ENCODE measurements at regions not wholly inside any gene's neighbourhood (a gene's known extent, or its start where the extent isn't known, plus 50 kb on each side); places are given as distances from the start of the nearest gene placed in this dataset.

DNA sequence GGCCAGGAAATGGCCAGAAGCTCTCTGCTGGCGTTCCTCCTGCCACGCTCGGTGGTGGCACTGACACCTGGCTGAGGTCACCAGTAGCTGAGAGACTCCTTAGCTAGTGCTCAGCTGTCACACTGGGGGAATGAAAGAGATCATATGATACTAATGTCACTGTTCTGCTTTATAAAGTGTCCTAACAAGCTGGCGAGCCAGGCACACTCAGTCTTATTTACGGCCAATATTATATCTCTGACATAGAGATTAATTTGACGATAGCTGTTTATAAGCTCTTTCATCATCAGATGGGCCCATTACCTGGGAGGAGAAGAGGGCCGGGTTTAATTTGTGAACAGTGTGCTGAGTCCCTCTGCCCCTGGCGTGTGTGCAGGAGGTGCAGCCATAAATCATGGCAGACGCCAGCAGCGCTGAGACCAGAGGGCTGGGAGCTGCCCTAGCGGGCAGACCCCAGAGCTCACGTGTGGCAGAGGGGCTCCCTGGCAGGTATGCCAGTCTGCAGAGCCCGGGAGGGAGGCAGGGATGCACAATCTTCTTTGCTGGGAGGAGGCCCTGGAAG lies 246.5 kb downstream of the HAUS1 start:
- H3F3A ChIP-seq (ENCODE audit: insufficient read depth, low read length, poor library complexity, severe bottlenecking), result no peaks in the 10 kb centered on the region
- H3K79me2 ChIP-seq (replicated peaks; ENCODE audit: insufficient read depth, low read length), result peaks cover 50% of the 10 kb centered on the region
- no peaks in the 10 kb centered on the region for H3K27me3 ChIP-seq (ENCODE audit: insufficient read depth, low read depth, low read length)
- H4K20me1 ChIP-seq (ENCODE audit: insufficient read depth), result peaks cover 23% of the 10 kb centered on the region
- no peak overlapping the region for H3K27ac ChIP-seq (ENCODE audit: low read length)
- no peaks in the 10 kb centered on the region for H3K9me2 ChIP-seq (ENCODE audit: insufficient read depth, low read length)
- no peak overlapping the region for H2AFZ ChIP-seq (ENCODE audit: low read depth, low read length)
- no peak overlapping the region for H3K9ac ChIP-seq (ENCODE audit: low read length)
- no peak overlapping the region for H3K4me3 ChIP-seq (ENCODE audit: low read length)
- no peak for TF ChIP-seq RAD21 (conservative IDR thresholded peaks at IDR 0.05)
- TF ChIP-seq, protein P1, sequence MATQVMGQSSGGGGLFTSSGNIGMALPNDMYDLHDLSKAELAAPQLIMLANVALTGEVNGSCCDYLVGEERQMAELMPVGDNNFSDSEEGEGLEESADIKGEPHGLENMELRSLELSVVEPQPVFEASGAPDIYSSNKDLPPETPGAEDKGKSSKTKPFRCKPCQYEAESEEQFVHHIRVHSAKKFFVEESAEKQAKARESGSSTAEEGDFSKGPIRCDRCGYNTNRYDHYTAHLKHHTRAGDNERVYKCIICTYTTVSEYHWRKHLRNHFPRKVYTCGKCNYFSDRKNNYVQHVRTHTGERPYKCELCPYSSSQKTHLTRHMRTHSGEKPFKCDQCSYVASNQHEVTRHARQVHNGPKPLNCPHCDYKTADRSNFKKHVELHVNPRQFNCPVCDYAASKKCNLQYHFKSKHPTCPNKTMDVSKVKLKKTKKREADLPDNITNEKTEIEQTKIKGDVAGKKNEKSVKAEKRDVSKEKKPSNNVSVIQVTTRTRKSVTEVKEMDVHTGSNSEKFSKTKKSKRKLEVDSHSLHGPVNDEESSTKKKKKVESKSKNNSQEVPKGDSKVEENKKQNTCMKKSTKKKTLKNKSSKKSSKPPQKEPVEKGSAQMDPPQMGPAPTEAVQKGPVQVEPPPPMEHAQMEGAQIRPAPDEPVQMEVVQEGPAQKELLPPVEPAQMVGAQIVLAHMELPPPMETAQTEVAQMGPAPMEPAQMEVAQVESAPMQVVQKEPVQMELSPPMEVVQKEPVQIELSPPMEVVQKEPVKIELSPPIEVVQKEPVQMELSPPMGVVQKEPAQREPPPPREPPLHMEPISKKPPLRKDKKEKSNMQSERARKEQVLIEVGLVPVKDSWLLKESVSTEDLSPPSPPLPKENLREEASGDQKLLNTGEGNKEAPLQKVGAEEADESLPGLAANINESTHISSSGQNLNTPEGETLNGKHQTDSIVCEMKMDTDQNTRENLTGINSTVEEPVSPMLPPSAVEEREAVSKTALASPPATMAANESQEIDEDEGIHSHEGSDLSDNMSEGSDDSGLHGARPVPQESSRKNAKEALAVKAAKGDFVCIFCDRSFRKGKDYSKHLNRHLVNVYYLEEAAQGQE (IDR thresholded peaks at IDR 0.05; ENCODE audit: borderline replicate concordance), result no peak
- no peak for TF ChIP-seq TAF1 (IDR thresholded peaks at IDR 0.05; ENCODE audit: low read depth)
- no peak for TF ChIP-seq MXI1 (conservative IDR thresholded peaks at IDR 0.05; ENCODE audit: poor library complexity, severe bottlenecking)
- TF ChIP-seq SMC3 (conservative IDR thresholded peaks at IDR 0.05; ENCODE audit: poor library complexity), result no peak
- no peak for TF ChIP-seq POLR2AphosphoS5 (IDR thresholded peaks at IDR 0.05)
- no peak for TF ChIP-seq EZH2 (IDR thresholded peaks at IDR 0.05; ENCODE audit: borderline replicate concordance, insufficient read depth, low read length, poor library complexity, severe bottlenecking)
- TF ChIP-seq EP300 (conservative IDR thresholded peaks at IDR 0.05; ENCODE audit: poor library complexity, severe bottlenecking), result no peak
- TF ChIP-seq, protein P2, sequence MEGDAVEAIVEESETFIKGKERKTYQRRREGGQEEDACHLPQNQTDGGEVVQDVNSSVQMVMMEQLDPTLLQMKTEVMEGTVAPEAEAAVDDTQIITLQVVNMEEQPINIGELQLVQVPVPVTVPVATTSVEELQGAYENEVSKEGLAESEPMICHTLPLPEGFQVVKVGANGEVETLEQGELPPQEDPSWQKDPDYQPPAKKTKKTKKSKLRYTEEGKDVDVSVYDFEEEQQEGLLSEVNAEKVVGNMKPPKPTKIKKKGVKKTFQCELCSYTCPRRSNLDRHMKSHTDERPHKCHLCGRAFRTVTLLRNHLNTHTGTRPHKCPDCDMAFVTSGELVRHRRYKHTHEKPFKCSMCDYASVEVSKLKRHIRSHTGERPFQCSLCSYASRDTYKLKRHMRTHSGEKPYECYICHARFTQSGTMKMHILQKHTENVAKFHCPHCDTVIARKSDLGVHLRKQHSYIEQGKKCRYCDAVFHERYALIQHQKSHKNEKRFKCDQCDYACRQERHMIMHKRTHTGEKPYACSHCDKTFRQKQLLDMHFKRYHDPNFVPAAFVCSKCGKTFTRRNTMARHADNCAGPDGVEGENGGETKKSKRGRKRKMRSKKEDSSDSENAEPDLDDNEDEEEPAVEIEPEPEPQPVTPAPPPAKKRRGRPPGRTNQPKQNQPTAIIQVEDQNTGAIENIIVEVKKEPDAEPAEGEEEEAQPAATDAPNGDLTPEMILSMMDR (IDR thresholded peaks at IDR 0.05; ENCODE audit: poor library complexity, severe bottlenecking), result no peak
- no peaks in the 10 kb centered on the region for H3K36me3 ChIP-seq (ENCODE audit: insufficient read depth, low read length)
- H3K4me2 ChIP-seq (ENCODE audit: low read length), result no peak overlapping the region
- H3K9me3 ChIP-seq (ENCODE audit: low read length), result no peaks in the 10 kb centered on the region

DNA sequence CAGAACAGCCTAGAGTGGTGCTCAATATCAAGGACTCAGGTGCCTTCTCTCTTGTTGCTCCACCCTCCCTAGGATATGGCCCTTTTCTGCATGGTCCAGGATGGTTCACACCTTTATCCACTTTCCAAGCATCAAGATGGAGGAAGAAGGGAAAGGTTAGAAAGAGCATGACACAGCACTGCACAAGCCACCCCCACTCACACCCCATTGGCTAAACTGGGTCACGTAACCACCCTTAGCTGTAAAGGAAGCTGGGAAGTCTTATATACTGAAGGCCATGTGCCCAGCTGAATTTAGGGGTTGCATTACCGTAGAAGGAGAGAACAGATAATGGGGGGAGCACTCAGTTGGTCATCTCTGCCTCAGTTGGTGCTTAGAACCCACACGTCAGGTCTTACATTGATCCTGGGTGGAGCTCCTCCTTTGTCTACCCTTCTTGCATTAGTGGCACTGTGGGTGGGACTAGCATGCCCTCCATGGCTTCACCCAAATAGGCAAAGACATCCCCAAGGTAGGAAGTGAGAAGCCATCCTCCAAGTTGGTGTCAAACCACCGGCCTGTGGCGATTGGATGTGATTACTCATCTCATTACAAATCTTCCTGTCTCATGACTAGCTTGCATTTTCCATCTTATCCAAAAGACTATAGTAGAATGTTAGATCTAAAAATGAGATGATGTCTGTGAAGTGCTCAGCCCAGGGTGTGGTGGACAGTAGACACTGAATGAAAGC lies 248.5 kb downstream of the HAUS1 start:
- Histone ChIP-seq H3K27me3 (ENCODE audit: insufficient read depth, low read depth, low read length) (no peaks in the 10 kb centered on the region), H3K9me3 (ENCODE audit: low read length) (no peaks in the 10 kb centered on the region), H3K36me3 (ENCODE audit: insufficient read depth, low read length) (peaks cover 10% of the 10 kb centered on the region)

More for the DNA sequence above, 248.5 kb downstream of the HAUS1 start:
- no peak overlapping the region for H3K9ac ChIP-seq (ENCODE audit: low read length)
- H3K27ac ChIP-seq (ENCODE audit: low read length), result no peak overlapping the region
- no peak overlapping the region for H2AFZ ChIP-seq (ENCODE audit: low read depth, low read length)
- H3K4me3 ChIP-seq (ENCODE audit: low read length), result no peak overlapping the region
- no peak overlapping the region for H3K4me2 ChIP-seq (ENCODE audit: low read length)
- H4K20me1 ChIP-seq (ENCODE audit: insufficient read depth), result peaks cover 3% of the 10 kb centered on the region
- no peak for TF ChIP-seq TAF1 (IDR thresholded peaks at IDR 0.05; ENCODE audit: low read depth)
- no peak for TF ChIP-seq RAD21 (conservative IDR thresholded peaks at IDR 0.05)
- TF ChIP-seq EP300 (conservative IDR thresholded peaks at IDR 0.05; ENCODE audit: poor library complexity, severe bottlenecking), result no peak
- TF ChIP-seq, protein P2 (IDR thresholded peaks at IDR 0.05; ENCODE audit: poor library complexity, severe bottlenecking), result no peak
- no peak for TF ChIP-seq EZH2 (IDR thresholded peaks at IDR 0.05; ENCODE audit: borderline replicate concordance, insufficient read depth, low read length, poor library complexity, severe bottlenecking)
- TF ChIP-seq SMC3 (conservative IDR thresholded peaks at IDR 0.05; ENCODE audit: poor library complexity), result no peak
- no peak for TF ChIP-seq MXI1 (conservative IDR thresholded peaks at IDR 0.05; ENCODE audit: poor library complexity, severe bottlenecking)
- TF ChIP-seq, protein P1 (IDR thresholded peaks at IDR 0.05; ENCODE audit: borderline replicate concordance), result no peak
- no peak for TF ChIP-seq POLR2AphosphoS5 (IDR thresholded peaks at IDR 0.05)
- no peaks in the 10 kb centered on the region for H3K9me2 ChIP-seq (ENCODE audit: insufficient read depth, low read length)
- peaks cover 35% of the 10 kb centered on the region for H3K79me2 ChIP-seq (replicated peaks; ENCODE audit: insufficient read depth, low read length)
- H3F3A ChIP-seq (ENCODE audit: insufficient read depth, low read length, poor library complexity, severe bottlenecking), result no peaks in the 10 kb centered on the region

All from neural cell (in vitro differentiated cells).